Adrenal gland (tissue), 9 donors: ENCODE measurements at regions not wholly inside any gene's neighbourhood (a gene's known extent, or its start where the extent isn't known, plus 50 kb on each side); places are given as distances from the start of the nearest gene placed in this dataset.

Experiments used
- DNase-seq, 7 donors: peaks; one replicate each; pipeline ENCODE4 v3.0.0-alpha.2; 2019 to 2020
- H3K27ac ChIP-seq, 5 donors: fragments of 200-600 bp; sonication (generic) in 4 of 5; 1 replicate in 3 of 5; 2 replicates in 2 of 5; pipeline versions ENCODE4 v1.5.1 to v1.8.0; 2016 to 2020; ENCODE audit warnings: mild to moderate bottlenecking in 1 of 5
- H3K27me3 ChIP-seq: fragments of 200-600 bp; 2 replicates; pipeline ENCODE4 v1.8.0; 2021
- H3K36me3 ChIP-seq, 2 donors: fragments of 200-600 bp; replicated peaks in 1 of 2; 1 replicate in 1 of 2; 2 replicates in 1 of 2; pipeline versions ENCODE4 v1.5.1 to v1.8.0; 2018 to 2022
- H3K4me1 ChIP-seq, 2 donors: fragments of 200-600 bp; replicated peaks in 1 of 2; 1 replicate in 1 of 2; 2 replicates in 1 of 2; pipeline versions ENCODE4 v1.5.1 to v1.8.0; 2018 to 2021
- H3K4me3 ChIP-seq, 4 donors: fragments of 200-600 bp; sonication (generic) in 3 of 4; one replicate each; pipeline ENCODE4 v1.5.1; 2016 to 2018
- H3K9me3 ChIP-seq, 3 donors: fragments of 200-600 bp; sonication (generic) in 1 of 3; replicated peaks in 1 of 3; 1 replicate in 2 of 3; 2 replicates in 1 of 3; pipeline versions ENCODE4 v1.5.1 to v1.8.0; 2016 to 2021
- POLR2A ChIP-seq, 2 donors: fragments of 450-650 bp; IDR thresholded peaks; one replicate each; pipeline ENCODE4 v1.6.1; 2017; ENCODE audit warnings: antibody characterized with exemption in 2 of 2, mild to moderate bottlenecking in 2 of 2, moderate library complexity in 1 of 2
- WGBS, 4 donors: extraction: QIAGEN DNeasy Blood & Tissue Kit in 2 of 4; methylation state at CpG; one replicate each; pipeline versions ENCODE4 v1.1.5 to v1.1.7; 2013 to 2017; 5-methylcytosine and 5-hydroxymethylcytosine counted together
- intact Hi-C, 2 donors: fragments of 100-400 bp; cut with DNase I; formaldehyde crosslinking; loops; one replicate each; pipeline versions ENCODE4 v1.14.1 to v1.15.0; 2022 to 2023
- TF ChIP-seq, protein P1 (sequence below), 6 experiments: fragments of 450-650 bp in 4 of 6; fragments of 200-600 bp in 2 of 6; sonication (generic) in 1 of 6; IDR thresholded peaks; 1 replicate in 5 of 6; 2 replicates in 1 of 6; pipeline versions ENCODE4 v1.5.1 to v1.8.0; 2016 to 2021; ENCODE audit warnings: antibody characterized with exemption in 6 of 6, mild to moderate bottlenecking in 2 of 6, moderate library complexity in 1 of 6
- donor health status: healthy with polysubstance abuse.
- donor health status: Bipolar disorder and iron deficiency.
- donor health status: DM: yes; HTN: yes; CAD: no.
- donor health status: DM: no; HTN: no; CAD: no.
- donor health status: DM: no; HTN: no; CAD: no.

- H3K36me3 ChIP-seq = no peaks in the 10 kb centered on the region
- H3K9me3 ChIP-seq = no peaks in the 10 kb centered on the region
- no peaks in the 10 kb centered on the region for H3K4me1 ChIP-seq
- TF ChIP-seq, protein P1, sequence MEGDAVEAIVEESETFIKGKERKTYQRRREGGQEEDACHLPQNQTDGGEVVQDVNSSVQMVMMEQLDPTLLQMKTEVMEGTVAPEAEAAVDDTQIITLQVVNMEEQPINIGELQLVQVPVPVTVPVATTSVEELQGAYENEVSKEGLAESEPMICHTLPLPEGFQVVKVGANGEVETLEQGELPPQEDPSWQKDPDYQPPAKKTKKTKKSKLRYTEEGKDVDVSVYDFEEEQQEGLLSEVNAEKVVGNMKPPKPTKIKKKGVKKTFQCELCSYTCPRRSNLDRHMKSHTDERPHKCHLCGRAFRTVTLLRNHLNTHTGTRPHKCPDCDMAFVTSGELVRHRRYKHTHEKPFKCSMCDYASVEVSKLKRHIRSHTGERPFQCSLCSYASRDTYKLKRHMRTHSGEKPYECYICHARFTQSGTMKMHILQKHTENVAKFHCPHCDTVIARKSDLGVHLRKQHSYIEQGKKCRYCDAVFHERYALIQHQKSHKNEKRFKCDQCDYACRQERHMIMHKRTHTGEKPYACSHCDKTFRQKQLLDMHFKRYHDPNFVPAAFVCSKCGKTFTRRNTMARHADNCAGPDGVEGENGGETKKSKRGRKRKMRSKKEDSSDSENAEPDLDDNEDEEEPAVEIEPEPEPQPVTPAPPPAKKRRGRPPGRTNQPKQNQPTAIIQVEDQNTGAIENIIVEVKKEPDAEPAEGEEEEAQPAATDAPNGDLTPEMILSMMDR (IDR thresholded peaks at IDR 0.05) = no peak
- TF ChIP-seq POLR2A (IDR thresholded peaks at IDR 0.05) = no peak
- H3K4me3 ChIP-seq = no peak overlapping the region
- 80 to 100% (median 90%) methylated on average over 1 of the region's 1 CpG for WGBS, 4 donors
- no peak overlapping the region for H3K27ac ChIP-seq
- no peaks in the 10 kb centered on the region for H3K27me3 ChIP-seq
- intact Hi-C loops = no loop called here
- no peak for DNase-seq
Measured at GRCh38 chr5:66326276-66326675, 182.2 kb downstream of the SREK1 start.

DNA sequence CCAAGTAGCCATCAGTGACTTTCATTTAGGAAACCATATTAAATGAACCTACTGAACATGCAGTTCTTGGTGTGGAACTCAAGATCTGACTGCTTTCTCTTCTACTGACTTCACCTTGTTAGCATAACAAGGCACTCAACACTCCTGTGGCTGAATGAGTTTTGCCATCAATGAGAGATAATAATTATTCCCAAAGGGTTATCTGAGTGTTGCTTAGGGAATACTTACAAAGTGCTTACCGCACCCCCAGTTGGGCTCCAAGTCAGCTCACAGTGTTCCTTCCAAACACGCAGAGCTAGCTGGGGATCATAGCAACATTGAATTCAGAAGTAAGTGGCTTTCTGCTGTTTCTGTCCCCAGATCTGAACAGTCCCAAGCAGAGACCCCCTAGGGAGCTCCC, 182.9 kb downstream of the SREK1 start:
- Histone ChIP-seq H3K4me3 (no peak overlapping the region), H3K9me3 (no peaks in the 10 kb centered on the region), H3K27ac (no peak overlapping the region), H3K4me1 (no peaks in the 10 kb centered on the region), H3K36me3 (no peaks in the 10 kb centered on the region), H3K27me3 (no peaks in the 10 kb centered on the region)
- 72 to 94% (median 92%) methylated on average over 2 of the region's 2 CpGs for WGBS, 4 donors
- no peak for DNase-seq
- intact Hi-C loops = no loop called here
- TF ChIP-seq POLR2A (IDR thresholded peaks at IDR 0.05) = no peak
- TF ChIP-seq, protein P1 (IDR thresholded peaks at IDR 0.05) = no peak

DNA sequence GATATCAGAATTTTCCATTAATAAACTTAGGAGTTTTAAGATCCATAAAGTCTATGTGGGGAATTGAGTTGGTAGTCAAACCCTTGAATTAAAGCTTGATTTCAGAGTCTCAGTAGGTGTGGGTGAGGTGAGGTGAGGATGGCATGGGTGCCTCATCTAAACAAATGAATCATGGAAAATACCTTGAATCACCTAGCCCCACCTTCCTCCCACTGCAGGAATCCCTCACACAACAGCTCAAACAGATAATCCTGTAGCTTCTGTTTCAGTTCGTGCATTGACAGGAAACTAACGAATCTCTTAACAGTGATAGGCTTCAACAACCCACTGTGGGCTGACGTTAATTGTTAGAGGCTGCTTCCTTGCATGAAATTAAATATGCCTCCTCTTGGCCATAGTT, 185.0 kb downstream of the SREK1 start:
- intact Hi-C loops = no loop called here
- no peaks in the 10 kb centered on the region for H3K36me3 ChIP-seq
- no peak for DNase-seq
- H3K27ac ChIP-seq = no peak overlapping the region
- TF ChIP-seq POLR2A (IDR thresholded peaks at IDR 0.05) = no peak
- TF ChIP-seq, protein P1 (IDR thresholded peaks at IDR 0.05) = no peak
- no peaks in the 10 kb centered on the region for H3K4me1 ChIP-seq
- H3K27me3 ChIP-seq = no peaks in the 10 kb centered on the region
- no peaks in the 10 kb centered on the region for H3K9me3 ChIP-seq
- H3K4me3 ChIP-seq = no peak overlapping the region
- WGBS, 4 donors = 67 to 95% (median 83%) methylated on average over 3 of the region's 3 CpGs

DNA sequence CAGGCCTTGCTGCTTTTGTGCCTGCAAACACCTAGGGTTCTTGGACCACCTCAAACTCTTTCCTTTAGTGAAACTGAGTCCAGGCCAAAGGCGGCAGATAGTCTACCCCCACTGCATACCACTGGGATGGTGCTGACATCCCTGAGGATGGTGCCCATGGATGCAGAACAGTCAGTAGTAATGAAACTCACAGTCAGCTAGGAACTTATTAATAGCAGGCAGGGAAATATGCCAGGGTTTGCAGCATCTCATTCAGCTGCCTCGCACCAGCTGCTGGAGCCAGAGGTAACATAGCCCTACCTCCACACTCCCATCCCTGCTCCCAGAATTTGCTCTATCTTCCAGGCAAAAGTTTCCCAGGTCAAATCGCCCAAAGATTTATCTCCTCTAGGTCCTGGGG, 189.1 kb downstream of the SREK1 start:
- H3K4me3 ChIP-seq = no peak overlapping the region
- no peaks in the 10 kb centered on the region for H3K9me3 ChIP-seq
- no peaks in the 10 kb centered on the region for H3K36me3 ChIP-seq
- DNase-seq = no peak
- TF ChIP-seq, protein P1 (IDR thresholded peaks at IDR 0.05) = no peak
- no peak for TF ChIP-seq POLR2A (IDR thresholded peaks at IDR 0.05)
- no peak overlapping the region for H3K27ac ChIP-seq
- intact Hi-C loops = no loop called here
- 79 to 85% (median 79%) methylated on average over 3 of the region's 3 CpGs for WGBS, 4 donors
- peaks cover 12% of the 10 kb centered on the region for H3K27me3 ChIP-seq
- no peaks in the 10 kb centered on the region for H3K4me1 ChIP-seq
